ENCODE measurements at regions not wholly inside any gene's neighbourhood (a gene's known extent, or its start where the extent isn't known, plus 50 kb on each side); places are given as distances from the start of the nearest gene placed in this dataset.

DNA sequence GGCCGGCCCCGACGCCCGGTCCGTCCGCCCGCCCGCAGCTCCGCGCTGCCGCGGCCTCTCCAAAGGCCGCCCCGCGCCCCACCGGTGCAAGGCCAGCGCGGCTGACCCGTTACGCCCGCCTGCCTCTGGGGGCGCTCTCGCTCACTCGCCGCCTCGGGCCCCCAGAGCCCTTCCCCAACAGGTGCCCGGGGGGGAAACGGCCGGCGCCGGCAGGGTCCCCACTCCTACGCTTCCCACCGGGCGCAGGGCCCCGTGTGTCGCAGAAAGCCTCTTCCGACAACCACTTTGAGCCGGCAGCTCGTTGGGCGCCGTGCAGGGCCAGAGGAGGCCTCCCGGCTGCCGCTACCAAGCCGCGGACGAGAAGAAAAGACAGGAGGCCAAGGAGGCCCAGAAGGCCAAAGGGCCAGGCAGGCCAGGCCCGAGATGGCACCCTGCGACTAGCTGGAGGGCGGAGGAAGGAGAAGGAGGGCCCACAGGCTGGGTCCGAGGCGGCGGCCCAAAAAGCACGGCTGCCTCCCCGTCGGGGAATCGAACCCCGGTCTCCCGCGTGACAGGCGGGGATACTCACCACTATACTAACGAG, 64.9 kb upstream of the FCGR2A start:
- TF ChIP-seq, protein P1, sequence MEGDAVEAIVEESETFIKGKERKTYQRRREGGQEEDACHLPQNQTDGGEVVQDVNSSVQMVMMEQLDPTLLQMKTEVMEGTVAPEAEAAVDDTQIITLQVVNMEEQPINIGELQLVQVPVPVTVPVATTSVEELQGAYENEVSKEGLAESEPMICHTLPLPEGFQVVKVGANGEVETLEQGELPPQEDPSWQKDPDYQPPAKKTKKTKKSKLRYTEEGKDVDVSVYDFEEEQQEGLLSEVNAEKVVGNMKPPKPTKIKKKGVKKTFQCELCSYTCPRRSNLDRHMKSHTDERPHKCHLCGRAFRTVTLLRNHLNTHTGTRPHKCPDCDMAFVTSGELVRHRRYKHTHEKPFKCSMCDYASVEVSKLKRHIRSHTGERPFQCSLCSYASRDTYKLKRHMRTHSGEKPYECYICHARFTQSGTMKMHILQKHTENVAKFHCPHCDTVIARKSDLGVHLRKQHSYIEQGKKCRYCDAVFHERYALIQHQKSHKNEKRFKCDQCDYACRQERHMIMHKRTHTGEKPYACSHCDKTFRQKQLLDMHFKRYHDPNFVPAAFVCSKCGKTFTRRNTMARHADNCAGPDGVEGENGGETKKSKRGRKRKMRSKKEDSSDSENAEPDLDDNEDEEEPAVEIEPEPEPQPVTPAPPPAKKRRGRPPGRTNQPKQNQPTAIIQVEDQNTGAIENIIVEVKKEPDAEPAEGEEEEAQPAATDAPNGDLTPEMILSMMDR (conservative IDR thresholded peaks at IDR 0.05; ENCODE audit: low read depth, low read length), result peak; percentile 72
- TF ChIP-seq EZH2 (IDR thresholded peaks at IDR 0.05; ENCODE audit: borderline replicate concordance, low read depth, low read length, poor library complexity, severe bottlenecking), result no peak

All from A673 (cell line).